ENCODE measurements at regions not wholly inside any gene's neighbourhood (a gene's known extent, or its start where the extent isn't known, plus 50 kb on each side); places are given as distances from the start of the nearest gene placed in this dataset.

GRCh38 chr12:116497051-116497591 lies 62.1 kb upstream of the MAP1LC3B2 start:
- DNase-seq: no peak

GRCh38 chr12:116498471-116498870 lies 60.7 kb upstream of the MAP1LC3B2 start:
- DNase-seq: no peak

GRCh38 chr12:116502141-116502725 lies 56.9 kb upstream of the MAP1LC3B2 start:
- DNase-seq: no peak

- DNase-seq: no peak
These were observed 56.1 kb upstream of the MAP1LC3B2 start for GRCh38 chr12:116502989-116503496.

GRCh38 chr12:116504438-116504837 lies 54.7 kb upstream of the MAP1LC3B2 start:
- DNase-seq: no peak

- no peak for DNase-seq
These were observed 52.5 kb upstream of the MAP1LC3B2 start for GRCh38 chr12:116506697-116507064.

GRCh38 chr12:116508145-116509121 lies 50.7 kb upstream of the MAP1LC3B2 start:
- no peak for DNase-seq
